GM12865 (cell line): ENCODE measurements at regions not wholly inside any gene's neighbourhood (a gene's known extent, or its start where the extent isn't known, plus 50 kb on each side); places are given as distances from the start of the nearest gene placed in this dataset.

Experiments
- DNase-seq: peaks from one replicate; pipeline ENCODE4 v3.0.0; 2010; ENCODE audit warnings: low read depth
- H3K4me3 ChIP-seq: 2 replicates; pipeline ENCODE4 v1.5.1; 2011; ENCODE audit warnings: mild to moderate bottlenecking, low read depth, low read length, control low read depth
- CTCF ChIP-seq: IDR thresholded peaks from 2 replicates; pipeline ENCODE4 v1.5.1; 2011; ENCODE audit warnings: low read length, control low read depth, low read depth, inconsistent platforms; ENCODE audit not compliant: insufficient read depth; ENCODE audit errors: missing control alignments

DNA sequence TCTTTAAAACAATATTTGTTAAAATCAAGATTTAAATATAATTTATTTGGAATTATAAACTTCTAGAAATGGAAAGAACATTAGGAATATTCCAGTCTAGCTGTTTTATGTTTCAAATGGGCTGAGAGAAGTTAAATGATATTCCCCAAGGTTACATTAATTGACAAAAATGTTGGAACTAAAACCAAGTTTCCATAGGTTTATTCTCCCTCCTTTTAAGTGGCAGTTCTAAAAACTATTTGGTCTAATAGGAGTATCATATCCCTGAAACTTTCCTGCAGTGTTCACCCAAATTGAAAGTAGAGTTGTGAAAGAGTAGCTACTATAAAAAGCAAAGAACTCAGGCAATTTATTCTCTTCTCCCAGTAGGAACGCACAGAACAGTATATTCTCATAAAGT, 1185.5 kb downstream of the LRFN5 start:
- H3K4me3 ChIP-seq: no peak overlapping the region
- no peak for DNase-seq
- no peak for TF ChIP-seq CTCF

- DNase-seq: no peak
- TF ChIP-seq CTCF: no peak
- no peak overlapping the region for H3K4me3 ChIP-seq
Measured at GRCh38 chr14:42782754-42783153, 1176.1 kb downstream of the LRFN5 start.

DNA sequence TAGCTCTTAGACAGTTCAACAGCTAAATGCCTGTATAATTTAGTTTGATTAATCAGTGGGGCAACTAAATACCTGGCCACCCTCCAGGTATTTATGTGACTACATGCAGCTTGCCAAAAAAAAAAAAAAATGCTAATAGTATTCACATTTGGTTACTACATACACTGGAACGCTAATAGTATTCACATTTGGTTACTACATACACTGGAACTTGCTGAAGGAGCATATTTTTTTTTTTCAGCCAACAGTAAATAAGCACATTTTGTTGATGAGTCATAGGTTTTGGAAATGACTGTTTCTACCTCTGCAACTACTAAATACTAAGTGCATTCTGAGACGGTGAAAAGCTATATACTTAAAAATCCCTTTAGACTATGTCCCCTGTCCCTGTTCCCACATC, 1172.3 kb downstream of the LRFN5 start:
- no peak overlapping the region for H3K4me3 ChIP-seq
- no peak for DNase-seq
- no peak for TF ChIP-seq CTCF

DNA sequence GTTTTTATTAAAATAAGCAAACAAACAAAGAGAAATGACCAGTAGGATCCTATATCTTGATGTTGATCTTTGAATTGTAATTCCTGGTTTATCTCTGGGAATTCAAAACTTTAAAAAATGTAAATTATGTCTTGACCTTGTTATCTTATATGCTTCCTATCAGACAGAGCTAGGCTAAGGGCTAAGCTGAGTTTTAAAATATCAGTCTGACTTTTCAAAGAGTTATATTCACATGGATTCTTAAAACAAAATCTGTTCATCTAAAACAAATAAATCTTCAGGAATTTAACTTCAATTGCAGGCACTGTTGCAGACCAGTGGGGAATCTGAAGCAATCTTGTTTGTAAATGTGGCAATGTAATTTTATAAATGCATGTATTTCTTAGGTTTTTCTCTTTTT, 1144.1 kb downstream of the LRFN5 start:
- H3K4me3 ChIP-seq: no peak overlapping the region
- TF ChIP-seq CTCF: no peak
- DNase-seq: no peak

DNA sequence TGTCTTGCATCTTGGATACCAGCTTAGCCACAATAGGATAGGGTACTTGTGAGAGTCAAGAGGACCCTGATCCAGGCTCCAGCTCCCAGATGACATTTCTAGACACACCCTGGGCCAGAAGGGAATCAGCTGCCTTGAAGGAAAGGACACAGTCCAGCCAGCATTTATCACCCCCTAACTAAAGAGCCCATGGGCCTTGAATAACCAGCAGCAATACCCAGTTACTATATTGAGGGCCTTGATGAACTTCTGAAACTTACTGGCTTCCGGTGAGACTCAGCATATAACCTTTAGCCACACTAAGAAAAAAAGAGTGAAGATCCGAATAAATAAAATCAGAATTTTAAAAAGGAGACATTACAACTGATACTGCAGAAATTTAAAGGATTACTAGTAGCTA, 1135.4 kb downstream of the LRFN5 start:
- no peak for DNase-seq
- TF ChIP-seq CTCF: no peak

GRCh38 chr14:42736408-42736807, 1129.7 kb downstream of the LRFN5 start:
- no peak overlapping the region for H3K4me3 ChIP-seq
- DNase-seq: no peak
- no peak for TF ChIP-seq CTCF

More for the DNA sequence above, 1135.4 kb downstream of the LRFN5 start:
- H3K4me3 ChIP-seq: no peak overlapping the region

GRCh38 chr14:42734041-42734440, 1127.4 kb downstream of the LRFN5 start:
- TF ChIP-seq CTCF: no peak
- no peak for DNase-seq
- H3K4me3 ChIP-seq: no peak overlapping the region
